Caco-2 (cell line): ENCODE measurements at regions not wholly inside any gene's neighbourhood (a gene's known extent, or its start where the extent isn't known, plus 50 kb on each side); places are given as distances from the start of the nearest gene placed in this dataset.

ENCODE experiments used
- BruUV-seq: library from RNA; stranded (reverse); fragments of 400-500 nt; replicated peaks from 2 replicates; lab custom pipeline; 2021; lab: Mats Ljungman, UMichigan
- CTCF ChIA-PET: fragments of 300-600 bp; sonication (Branson Sonifier 250); formaldehyde crosslinking; loops from one replicate; lab custom pipeline; 2022; ENCODE audit warnings: antibody characterized with exemption; lab: Charles Lee
- POLR2A ChIA-PET: fragments of 300-600 bp; sonication (Branson Sonifier 250); formaldehyde crosslinking; loops from one replicate; lab custom pipeline; 2022; ENCODE audit warnings: antibody characterized with exemption; lab: Charles Lee
- DNase-seq, 2 experiments: peaks; one replicate each; pipeline versions ENCODE4 v3.0.0 to v3.0.0-alpha.2; 2020 to 2022
- H3K27me3 ChIP-seq: replicated peaks from 2 replicates; pipeline ENCODE4 v1.6.0; 2011; ENCODE audit warnings: low read length; ENCODE audit not compliant: control insufficient read depth, insufficient read depth
- H3K36me3 ChIP-seq: 2 replicates; pipeline ENCODE4 v1.5.1; 2011; ENCODE audit warnings: low read length; ENCODE audit not compliant: control insufficient read depth, insufficient read depth
- H3K4me1 ChIP-seq: fragments of 250-450 bp; sonication (Bioruptor Pico); 2 replicates; pipeline ENCODE4 v1.5.1; 2020; ENCODE audit warnings: mild to moderate bottlenecking
- H3K4me3 ChIP-seq: 2 replicates; pipeline ENCODE4 v1.5.1; 2011; ENCODE audit warnings: low read depth, mild to moderate bottlenecking, control low read depth, low read length
- H3K9me3 ChIP-seq: fragments of 250-450 bp; sonication (Bioruptor Pico); 2 replicates; pipeline ENCODE4 v1.5.1; 2020; ENCODE audit warnings: mild to moderate bottlenecking, moderate library complexity
- H3K27ac Mint-ChIP-seq: one replicate; pipeline ENCODE4 v1.8.0; 2022; ENCODE audit warnings: mixed read lengths; ENCODE audit not compliant: unreplicated experiment
- H3K27me3 Mint-ChIP-seq: one replicate; pipeline ENCODE4 v1.8.0; 2022; ENCODE audit warnings: mixed read lengths; ENCODE audit not compliant: insufficient read depth, unreplicated experiment
- H3K36me3 Mint-ChIP-seq: one replicate; pipeline ENCODE4 v1.8.0; 2022; ENCODE audit warnings: mild to moderate bottlenecking, mixed read lengths; ENCODE audit not compliant: insufficient read depth, unreplicated experiment
- H3K4me1 Mint-ChIP-seq: one replicate; pipeline ENCODE4 v1.8.0; 2022; ENCODE audit warnings: low read depth, mixed read lengths; ENCODE audit not compliant: unreplicated experiment
- H3K4me3 Mint-ChIP-seq: one replicate; pipeline ENCODE4 v1.8.0; 2022; ENCODE audit warnings: mild to moderate bottlenecking, moderate library complexity, mixed read lengths; ENCODE audit not compliant: unreplicated experiment
- H3K9me3 Mint-ChIP-seq: one replicate; pipeline ENCODE4 v1.8.0; 2022; ENCODE audit warnings: mixed read lengths; ENCODE audit not compliant: unreplicated experiment
- intact Hi-C: fragments of 100-400 bp; cut with micrococcal nuclease; formaldehyde crosslinking; loops from one replicate; pipeline ENCODE4 v1.10.0; 2022; ENCODE audit not compliant: unreplicated experiment
- TF ChIP-seq, protein P1 (sequence below), 2 experiments: fragments of 200-600 bp in 1 of 2; IDR thresholded peaks; 1 replicate in 1 of 2; 2 replicates in 1 of 2; pipeline versions ENCODE4 v1.5.1 to v1.8.0; 2011 to 2022; ENCODE audit warnings: antibody characterized with exemption in 1 of 2, control low read depth in 1 of 2, inconsistent platforms in 1 of 2, low read depth in 1 of 2, low read length in 1 of 2, mild to moderate bottlenecking in 1 of 2, moderate library complexity in 1 of 2; ENCODE audit not compliant: insufficient read depth in 1 of 2, severe bottlenecking in 1 of 2, unreplicated experiment in 1 of 2

DNA sequence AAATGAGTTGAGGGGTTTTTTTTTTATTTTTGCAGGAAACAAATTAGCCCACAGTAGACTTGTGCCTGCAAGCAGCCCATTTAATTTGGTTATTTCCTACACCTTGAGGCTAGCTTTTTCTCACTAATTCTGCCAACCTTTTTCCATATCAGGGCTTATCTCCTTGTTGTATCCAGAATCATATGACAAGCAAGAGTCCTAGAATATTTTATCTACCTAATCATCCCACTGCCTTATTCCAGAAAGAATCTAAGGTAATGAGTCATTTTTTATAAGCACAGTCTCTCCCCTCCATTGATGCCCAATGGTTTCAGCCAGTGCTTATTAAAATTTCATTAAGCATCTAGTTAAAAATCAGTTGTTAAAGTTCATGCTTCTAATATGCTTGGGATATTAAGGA lies 324.1 kb downstream of the BARHL2 start:
- Histone ChIP-seq H3K36me3 (no peaks in the 10 kb centered on the region), H3K9me3 (no peaks in the 10 kb centered on the region), H3K4me3 (no peak overlapping the region), H3K4me1 (no peaks in the 10 kb centered on the region), H3K27me3 (no peaks in the 10 kb centered on the region)
- POLR2A ChIA-PET: no interaction called here
- no peak for DNase-seq
- BruUV-seq: no TSS peak
- Mint-ChIP-seq H3K9me3 (peaks cover 9% of the 10 kb centered on the region), H3K4me1 (no peaks in the 10 kb centered on the region), H3K36me3 (no peaks in the 10 kb centered on the region), H3K27me3 (peaks cover 3% of the 10 kb centered on the region), H3K4me3 (no peak overlapping the region), H3K27ac (no peak overlapping the region)
- CTCF ChIA-PET: no interaction called here
- TF ChIP-seq, protein P1, sequence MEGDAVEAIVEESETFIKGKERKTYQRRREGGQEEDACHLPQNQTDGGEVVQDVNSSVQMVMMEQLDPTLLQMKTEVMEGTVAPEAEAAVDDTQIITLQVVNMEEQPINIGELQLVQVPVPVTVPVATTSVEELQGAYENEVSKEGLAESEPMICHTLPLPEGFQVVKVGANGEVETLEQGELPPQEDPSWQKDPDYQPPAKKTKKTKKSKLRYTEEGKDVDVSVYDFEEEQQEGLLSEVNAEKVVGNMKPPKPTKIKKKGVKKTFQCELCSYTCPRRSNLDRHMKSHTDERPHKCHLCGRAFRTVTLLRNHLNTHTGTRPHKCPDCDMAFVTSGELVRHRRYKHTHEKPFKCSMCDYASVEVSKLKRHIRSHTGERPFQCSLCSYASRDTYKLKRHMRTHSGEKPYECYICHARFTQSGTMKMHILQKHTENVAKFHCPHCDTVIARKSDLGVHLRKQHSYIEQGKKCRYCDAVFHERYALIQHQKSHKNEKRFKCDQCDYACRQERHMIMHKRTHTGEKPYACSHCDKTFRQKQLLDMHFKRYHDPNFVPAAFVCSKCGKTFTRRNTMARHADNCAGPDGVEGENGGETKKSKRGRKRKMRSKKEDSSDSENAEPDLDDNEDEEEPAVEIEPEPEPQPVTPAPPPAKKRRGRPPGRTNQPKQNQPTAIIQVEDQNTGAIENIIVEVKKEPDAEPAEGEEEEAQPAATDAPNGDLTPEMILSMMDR (IDR thresholded peaks at IDR 0.05; ENCODE audit: insufficient read depth in 1 of 2, low read depth in 1 of 2, low read length in 1 of 2, severe bottlenecking in 1 of 2, unreplicated experiment in 1 of 2): no peak
- intact Hi-C loops: no loop called here

DNA sequence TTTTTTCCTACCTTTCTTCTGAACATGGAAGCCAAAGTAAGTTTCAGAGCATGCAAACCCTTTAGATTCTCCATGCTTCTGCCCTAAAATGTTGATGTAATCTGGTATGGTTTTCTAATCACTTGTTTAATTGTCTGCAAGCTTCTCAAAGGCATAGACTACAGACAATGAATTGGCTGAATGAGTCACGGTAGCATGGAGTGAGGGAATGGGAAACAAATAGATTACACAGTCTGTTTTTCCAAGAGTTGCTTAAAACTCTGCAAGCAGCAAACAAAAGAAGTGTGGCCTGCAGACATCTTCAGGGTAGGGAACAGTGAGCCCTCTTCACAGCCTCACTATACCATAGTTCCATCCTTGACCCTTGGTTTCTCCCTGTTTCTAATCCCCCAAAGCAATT lies 326.0 kb downstream of the BARHL2 start:
- Histone ChIP-seq H3K9me3 (no peaks in the 10 kb centered on the region), H3K36me3 (no peaks in the 10 kb centered on the region), H3K4me3 (no peak overlapping the region), H3K4me1 (no peaks in the 10 kb centered on the region), H3K27me3 (no peaks in the 10 kb centered on the region)
- no peak for DNase-seq
- Mint-ChIP-seq H3K36me3 (no peaks in the 10 kb centered on the region), H3K9me3 (peaks cover 9% of the 10 kb centered on the region), H3K4me1 (no peaks in the 10 kb centered on the region), H3K27me3 (peaks cover 3% of the 10 kb centered on the region), H3K27ac (no peak overlapping the region), H3K4me3 (no peak overlapping the region)
- BruUV-seq: no TSS peak
- TF ChIP-seq, protein P1 (IDR thresholded peaks at IDR 0.05; ENCODE audit: insufficient read depth in 1 of 2, low read depth in 1 of 2, low read length in 1 of 2, severe bottlenecking in 1 of 2, unreplicated experiment in 1 of 2): no peak
- intact Hi-C loops: no loop called here
- ChIA-PET POLR2A (no interaction called here), CTCF (no interaction called here)

DNA sequence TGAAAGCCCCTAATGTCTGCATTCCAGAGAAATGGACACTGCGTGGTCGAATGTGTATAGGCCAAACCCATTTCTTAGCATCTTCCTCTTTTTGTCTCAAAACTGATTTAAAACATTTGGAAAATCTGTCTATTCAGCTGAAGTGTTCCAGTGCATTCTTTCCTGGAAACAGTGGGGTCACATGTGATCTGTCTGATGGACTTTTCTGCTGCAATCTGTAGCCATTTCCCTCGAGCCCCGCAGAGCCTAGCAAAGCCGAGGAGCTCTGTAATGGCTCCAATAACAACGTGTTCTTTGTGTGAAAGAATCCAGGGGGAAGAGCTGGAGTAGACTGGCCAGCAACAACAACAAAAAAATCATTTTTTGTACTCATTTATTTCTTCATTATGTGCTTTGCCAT lies 329.3 kb downstream of the BARHL2 start:
- CTCF ChIA-PET: no interaction called here
- Histone ChIP-seq H3K9me3 (no peaks in the 10 kb centered on the region), H3K36me3 (no peaks in the 10 kb centered on the region), H3K4me1 (no peaks in the 10 kb centered on the region), H3K4me3 (no peak overlapping the region), H3K27me3 (no peaks in the 10 kb centered on the region)
- no peak for DNase-seq
- no TSS peak for BruUV-seq
- Mint-ChIP-seq H3K4me3 (no peak overlapping the region), H3K27ac (no peak overlapping the region), H3K4me1 (no peaks in the 10 kb centered on the region), H3K36me3 (no peaks in the 10 kb centered on the region), H3K9me3 (no peaks in the 10 kb centered on the region), H3K27me3 (no peaks in the 10 kb centered on the region)
- intact Hi-C loops: no loop called here
- TF ChIP-seq, protein P1 (IDR thresholded peaks at IDR 0.05; ENCODE audit: insufficient read depth in 1 of 2, low read depth in 1 of 2, low read length in 1 of 2, severe bottlenecking in 1 of 2, unreplicated experiment in 1 of 2): no peak
- POLR2A ChIA-PET: no interaction called here
